KMS-11 (cell line): ENCODE measurements at regions not wholly inside any gene's neighbourhood (a gene's known extent, or its start where the extent isn't known, plus 50 kb on each side); places are given as distances from the start of the nearest gene placed in this dataset.

Experiments
- H2AFZ ChIP-seq: fragments of 200-600 bp; sonication (generic); 2 replicates; pipeline ENCODE4 v1.6.1; 2016; ENCODE audit warnings: antibody characterized with exemption, mixed run types, low read depth
- H3K27ac ChIP-seq: fragments of 200-600 bp; sonication (generic); 2 replicates; pipeline ENCODE4 v1.6.1; 2016; ENCODE audit warnings: mild to moderate bottlenecking, mixed run types
- H3K27me3 ChIP-seq: fragments of 200-600 bp; sonication (generic); 2 replicates; pipeline ENCODE4 v1.6.1; 2017; ENCODE audit warnings: mild to moderate bottlenecking, low read depth, mixed run types, moderate library complexity; ENCODE audit not compliant: insufficient read depth
- H3K36me3 ChIP-seq: fragments of 200-600 bp; sonication (generic); 2 replicates; pipeline ENCODE4 v1.6.1; 2017; ENCODE audit warnings: mild to moderate bottlenecking, mixed run types; ENCODE audit not compliant: insufficient read depth
- H3K4me1 ChIP-seq: fragments of 200-600 bp; sonication (generic); 2 replicates; pipeline ENCODE4 v1.6.1; 2016; ENCODE audit warnings: mild to moderate bottlenecking, low read depth, mixed run types; ENCODE audit not compliant: poor library complexity, severe bottlenecking
- H3K4me2 ChIP-seq: fragments of 200-600 bp; sonication (generic); 2 replicates; pipeline ENCODE4 v1.7.0; 2016; ENCODE audit warnings: mild to moderate bottlenecking, mixed run types
- H3K4me3 ChIP-seq: fragments of 200-600 bp; sonication (generic); IDR thresholded peaks from 2 replicates; pipeline ENCODE4 v1.6.1; 2017; ENCODE audit warnings: low read depth, low read length, mixed read lengths; ENCODE audit not compliant: insufficient read depth
- H3K79me2 ChIP-seq: fragments of 200-600 bp; sonication (generic); 2 replicates; pipeline ENCODE4 v1.6.1; 2016; ENCODE audit warnings: low read depth, mixed run types; ENCODE audit not compliant: insufficient read depth
- H3K9ac ChIP-seq: fragments of 200-600 bp; sonication (generic); 2 replicates; pipeline ENCODE4 v1.6.1; 2016; ENCODE audit warnings: mild to moderate bottlenecking, mixed run types
- H4K20me1 ChIP-seq: fragments of 200-600 bp; sonication (generic); 2 replicates; pipeline ENCODE4 v1.6.1; 2016; ENCODE audit warnings: mild to moderate bottlenecking, mixed run types; ENCODE audit not compliant: insufficient read depth
- TF ChIP-seq, protein P1 (sequence below): fragments of 200-600 bp; sonication (generic); conservative IDR thresholded peaks from 2 replicates; pipeline ENCODE4 v1.6.1; 2017; ENCODE audit warnings: low read depth, mild to moderate bottlenecking, antibody characterized with exemption, low read length, moderate library complexity, mixed read lengths

DNA sequence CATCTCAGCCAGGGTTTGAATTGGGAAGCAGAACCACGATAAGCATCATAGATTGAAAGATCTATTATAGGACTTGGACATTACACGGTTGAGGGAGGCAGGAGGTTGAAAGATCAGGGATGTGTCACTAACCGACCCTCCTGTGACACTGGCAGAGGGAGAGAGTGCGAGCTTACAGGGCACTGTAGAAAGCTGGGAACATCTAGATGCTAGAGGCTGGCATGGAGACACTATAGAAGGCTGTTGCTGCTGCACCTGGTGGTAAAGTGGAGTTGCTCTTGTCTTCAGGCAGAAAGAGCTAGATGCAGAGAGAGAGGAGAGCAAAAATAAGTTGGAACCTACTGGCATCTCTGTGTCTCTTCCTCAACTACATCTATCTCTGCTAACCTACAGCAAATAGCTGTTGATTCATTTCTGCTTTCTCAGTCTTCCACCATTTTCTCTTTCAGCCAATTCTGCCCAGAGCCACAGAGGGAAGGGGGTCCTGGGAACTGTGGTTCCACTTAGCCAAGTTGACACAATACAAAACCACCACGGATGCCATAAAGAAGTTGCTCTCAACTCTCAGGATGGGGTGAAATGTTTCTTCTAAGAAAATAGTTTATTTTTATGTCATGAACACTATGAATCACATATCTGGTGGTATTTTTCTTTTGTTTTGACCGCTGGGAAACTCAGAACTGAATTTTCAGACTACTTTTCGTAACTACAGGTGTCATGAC is 155.9 kb downstream of the ZNF281 start:
- H3K36me3 ChIP-seq: no peaks in the 10 kb centered on the region
- no peaks in the 10 kb centered on the region for H4K20me1 ChIP-seq
- H3K27ac ChIP-seq: no peak overlapping the region
- no peaks in the 10 kb centered on the region for H3K4me1 ChIP-seq
- no peak overlapping the region for H3K9ac ChIP-seq
- H3K27me3 ChIP-seq: no peaks in the 10 kb centered on the region
- H2AFZ ChIP-seq: no peak overlapping the region
- H3K4me3 ChIP-seq: no peak overlapping the region
- H3K79me2 ChIP-seq: no peaks in the 10 kb centered on the region
- H3K4me2 ChIP-seq: no peak overlapping the region
- TF ChIP-seq, protein P1, sequence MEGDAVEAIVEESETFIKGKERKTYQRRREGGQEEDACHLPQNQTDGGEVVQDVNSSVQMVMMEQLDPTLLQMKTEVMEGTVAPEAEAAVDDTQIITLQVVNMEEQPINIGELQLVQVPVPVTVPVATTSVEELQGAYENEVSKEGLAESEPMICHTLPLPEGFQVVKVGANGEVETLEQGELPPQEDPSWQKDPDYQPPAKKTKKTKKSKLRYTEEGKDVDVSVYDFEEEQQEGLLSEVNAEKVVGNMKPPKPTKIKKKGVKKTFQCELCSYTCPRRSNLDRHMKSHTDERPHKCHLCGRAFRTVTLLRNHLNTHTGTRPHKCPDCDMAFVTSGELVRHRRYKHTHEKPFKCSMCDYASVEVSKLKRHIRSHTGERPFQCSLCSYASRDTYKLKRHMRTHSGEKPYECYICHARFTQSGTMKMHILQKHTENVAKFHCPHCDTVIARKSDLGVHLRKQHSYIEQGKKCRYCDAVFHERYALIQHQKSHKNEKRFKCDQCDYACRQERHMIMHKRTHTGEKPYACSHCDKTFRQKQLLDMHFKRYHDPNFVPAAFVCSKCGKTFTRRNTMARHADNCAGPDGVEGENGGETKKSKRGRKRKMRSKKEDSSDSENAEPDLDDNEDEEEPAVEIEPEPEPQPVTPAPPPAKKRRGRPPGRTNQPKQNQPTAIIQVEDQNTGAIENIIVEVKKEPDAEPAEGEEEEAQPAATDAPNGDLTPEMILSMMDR: no peak

DNA sequence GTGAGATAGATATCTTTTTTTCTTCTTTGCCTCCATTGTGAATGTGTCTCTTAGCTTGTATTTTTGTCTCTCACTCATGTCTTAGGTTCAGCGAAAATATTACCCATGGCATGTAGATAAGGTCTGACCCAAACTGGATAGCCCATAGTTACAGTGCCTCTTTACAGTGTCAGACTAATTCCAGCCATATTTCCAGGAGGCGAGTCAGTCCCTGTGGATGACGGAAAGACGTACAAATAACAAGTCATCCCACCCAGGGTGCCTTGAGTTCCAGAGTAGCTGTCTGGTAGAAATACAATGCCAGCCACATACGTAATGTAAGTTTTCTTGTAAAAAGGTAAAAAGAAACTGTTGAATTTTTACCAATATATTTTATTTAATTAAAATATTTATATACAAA is 157.3 kb downstream of the ZNF281 start:
- Histone ChIP-seq H3K27me3 (no peaks in the 10 kb centered on the region), H3K36me3 (no peaks in the 10 kb centered on the region), H3K9ac (no peak overlapping the region), H2AFZ (no peak overlapping the region), H3K4me2 (no peak overlapping the region), H3K4me3 (no peak overlapping the region), H3K79me2 (no peaks in the 10 kb centered on the region), H3K4me1 (no peaks in the 10 kb centered on the region), H4K20me1 (no peaks in the 10 kb centered on the region), H3K27ac (no peak overlapping the region)
- TF ChIP-seq, protein P1: no peak

DNA sequence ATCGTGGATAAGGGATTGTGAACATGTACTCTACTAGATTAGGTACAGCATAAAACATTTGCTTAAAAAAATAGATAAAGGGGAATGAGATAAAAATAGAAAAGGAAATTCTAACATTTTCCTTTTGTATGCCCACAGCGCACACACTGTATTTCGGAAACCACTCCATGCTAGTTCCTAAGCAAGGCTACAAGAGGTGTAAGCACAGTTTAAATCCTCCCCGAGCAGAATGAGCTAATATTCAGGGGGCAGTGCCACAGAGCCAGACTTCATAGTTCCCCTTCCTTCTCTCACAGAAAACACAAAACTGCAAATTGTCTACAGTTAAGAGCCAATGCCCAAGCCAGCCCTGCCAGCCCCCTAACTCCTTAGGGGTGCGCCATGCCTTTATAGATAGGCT is 159.4 kb downstream of the ZNF281 start:
- H3K79me2 ChIP-seq: no peaks in the 10 kb centered on the region
- H3K4me3 ChIP-seq: no peak overlapping the region
- TF ChIP-seq, protein P1: no peak
- no peak overlapping the region for H3K4me2 ChIP-seq
- no peak overlapping the region for H3K9ac ChIP-seq
- no peaks in the 10 kb centered on the region for H4K20me1 ChIP-seq
- H2AFZ ChIP-seq: no peak overlapping the region
- H3K4me1 ChIP-seq: no peaks in the 10 kb centered on the region
- H3K36me3 ChIP-seq: no peaks in the 10 kb centered on the region
- H3K27ac ChIP-seq: no peak overlapping the region
- H3K27me3 ChIP-seq: no peaks in the 10 kb centered on the region

DNA sequence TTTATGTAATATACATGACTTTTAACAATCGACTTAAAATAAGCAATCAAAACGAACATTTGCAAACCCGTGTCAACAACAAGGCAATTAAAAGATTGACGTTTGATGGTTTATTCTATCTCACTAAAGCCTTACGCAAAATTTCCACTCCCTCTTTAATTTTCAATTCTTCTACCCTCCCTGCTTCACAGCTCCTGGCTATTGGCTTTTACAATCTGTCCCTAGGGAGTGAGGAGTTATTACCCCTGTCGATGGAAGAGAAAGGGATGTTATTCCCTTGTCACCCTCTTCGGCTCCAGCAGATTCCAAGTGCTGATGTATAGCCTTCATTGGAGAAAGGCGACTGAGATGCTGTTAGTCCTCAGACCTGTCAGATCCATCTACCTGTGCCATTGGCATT is 161.3 kb downstream of the ZNF281 start:
- Histone ChIP-seq H3K4me3 (no peak overlapping the region), H3K4me1 (no peaks in the 10 kb centered on the region), H3K4me2 (no peak overlapping the region), H2AFZ (no peak overlapping the region), H3K27ac (no peak overlapping the region), H3K27me3 (no peaks in the 10 kb centered on the region), H3K36me3 (no peaks in the 10 kb centered on the region), H4K20me1 (no peaks in the 10 kb centered on the region), H3K79me2 (no peaks in the 10 kb centered on the region), H3K9ac (no peak overlapping the region)
- TF ChIP-seq, protein P1: no peak
